ENCODE measurements at regions not wholly inside any gene's neighbourhood (a gene's known extent, or its start where the extent isn't known, plus 50 kb on each side); places are given as distances from the start of the nearest gene placed in this dataset.

- no peak for DNase-seq
Measured at GRCh38 chr12:127419111-127419510, 847.9 kb upstream of the TMEM132C start.

GRCh38 chr12:127421614-127422013 lies 845.4 kb upstream of the TMEM132C start:
- DNase-seq = no peak

GRCh38 chr12:127422935-127423566 lies 843.9 kb upstream of the TMEM132C start:
- no peak for DNase-seq

- DNase-seq = no peak
Measured at GRCh38 chr12:127425474-127425873, 841.5 kb upstream of the TMEM132C start.

GRCh38 chr12:127428420-127428819 lies 838.5 kb upstream of the TMEM132C start:
- DNase-seq = no peak

- DNase-seq = no peak
Measured at GRCh38 chr12:127429551-127430285, 837.3 kb upstream of the TMEM132C start.

GRCh38 chr12:127430401-127430800 lies 836.6 kb upstream of the TMEM132C start:
- no peak for DNase-seq

GRCh38 chr12:127431177-127431576 lies 835.8 kb upstream of the TMEM132C start:
- no peak for DNase-seq

- DNase-seq = no peak
Measured at GRCh38 chr12:127431594-127431993, 835.4 kb upstream of the TMEM132C start.

GRCh38 chr12:127435439-127435838 lies 831.5 kb upstream of the TMEM132C start:
- no peak for DNase-seq

- no peak for DNase-seq
Measured at GRCh38 chr12:127438512-127439244, 828.3 kb upstream of the TMEM132C start.

- no peak for DNase-seq
Measured at GRCh38 chr12:127445581-127446139, 821.3 kb upstream of the TMEM132C start.

GRCh38 chr12:127448906-127449305 lies 818.1 kb upstream of the TMEM132C start:
- no peak for DNase-seq

- no peak for DNase-seq
Measured at GRCh38 chr12:127450826-127451225, 816.1 kb upstream of the TMEM132C start.

- DNase-seq = no peak
Measured at GRCh38 chr12:127455347-127456265, 811.4 kb upstream of the TMEM132C start.

GRCh38 chr12:127457726-127458125 lies 809.2 kb upstream of the TMEM132C start:
- no peak for DNase-seq

- DNase-seq = no peak
Measured at GRCh38 chr12:127459166-127459565, 807.8 kb upstream of the TMEM132C start.

- DNase-seq = no peak
Measured at GRCh38 chr12:127459687-127460086, 807.3 kb upstream of the TMEM132C start.

- no peak for DNase-seq
Measured at GRCh38 chr12:127463237-127463636, 803.7 kb upstream of the TMEM132C start.

- DNase-seq = no peak
Measured at GRCh38 chr12:127469331-127469730, 797.6 kb upstream of the TMEM132C start.

GRCh38 chr12:127473766-127474165 lies 793.2 kb upstream of the TMEM132C start:
- DNase-seq = no peak

- no peak for DNase-seq
Measured at GRCh38 chr12:127479256-127479655, 787.7 kb upstream of the TMEM132C start.

Measured in activated CD4-positive, alpha-beta T cell treated with anti-CD3 and anti-CD28 coated beads, Interleukin-2, amount 50 U/mL, for 4 hours (primary cell).